Left hindlimb (tissue), 1 donor: ENCODE measurements at regions not wholly inside any gene's neighbourhood (a gene's known extent, or its start where the extent isn't known, plus 50 kb on each side); places are given as distances from the start of the nearest gene placed in this dataset.
A peak's percentile ranks its signal among the peaks of the same experiment; 100 is the strongest.
"Not testable (repeated sequence)": the region's sequence is repeated elsewhere in the genome, so short reads cannot be mapped to it uniquely, and the experiment has no call there.

Experiments used
- DNase-seq: peaks from one replicate; pipeline ENCODE4 v3.0.0-alpha.2; 2018

DNA sequence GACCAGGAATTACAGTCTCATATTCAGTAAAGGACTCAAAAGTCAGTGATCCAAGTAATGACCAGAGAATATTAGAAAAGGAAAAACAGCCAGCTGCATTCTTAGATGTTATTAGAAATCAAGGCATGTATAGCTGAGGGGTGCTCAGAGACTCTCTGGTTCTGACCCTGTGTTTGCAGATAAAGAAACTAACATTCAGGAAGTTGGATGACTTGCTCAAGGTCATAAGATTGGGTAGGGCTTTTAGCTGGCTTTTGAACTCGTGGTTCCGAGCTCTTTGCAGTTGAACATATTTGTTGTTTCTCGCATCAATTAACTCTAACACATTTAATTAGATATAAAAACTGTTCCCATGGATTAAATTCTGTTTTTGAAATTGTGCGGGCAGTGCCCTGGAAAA lies 62.5 kb upstream of the ENPP6 start:
- no peak for DNase-seq

- no peak for DNase-seq
Measured at GRCh38 chr4:184279496-184280061, 61.9 kb upstream of the ENPP6 start.

- DNase-seq, result not testable (repeated sequence)
Measured at GRCh38 chr4:184277769-184278168, 60.1 kb upstream of the ENPP6 start.

DNA sequence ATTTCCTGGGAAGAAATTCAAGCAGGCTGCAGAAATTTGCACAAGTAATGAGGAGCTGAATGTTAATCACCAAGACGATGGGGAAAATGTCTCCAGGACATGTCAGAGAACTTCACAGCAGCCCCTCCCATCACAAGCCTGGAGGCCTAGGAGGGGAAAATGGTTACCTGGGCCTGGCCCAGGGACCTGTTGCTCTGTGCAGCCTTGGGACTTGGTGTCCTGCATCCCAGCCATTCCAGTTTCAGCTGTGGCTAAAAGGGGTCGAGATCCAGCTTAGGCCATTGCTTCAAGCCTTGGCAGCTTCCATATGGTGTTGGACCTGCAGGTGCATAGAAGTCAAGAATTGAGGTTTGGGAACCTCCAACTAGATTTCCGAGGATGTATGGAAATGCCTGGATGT lies 59.3 kb upstream of the ENPP6 start:
- DNase-seq, result not testable (repeated sequence)

DNA sequence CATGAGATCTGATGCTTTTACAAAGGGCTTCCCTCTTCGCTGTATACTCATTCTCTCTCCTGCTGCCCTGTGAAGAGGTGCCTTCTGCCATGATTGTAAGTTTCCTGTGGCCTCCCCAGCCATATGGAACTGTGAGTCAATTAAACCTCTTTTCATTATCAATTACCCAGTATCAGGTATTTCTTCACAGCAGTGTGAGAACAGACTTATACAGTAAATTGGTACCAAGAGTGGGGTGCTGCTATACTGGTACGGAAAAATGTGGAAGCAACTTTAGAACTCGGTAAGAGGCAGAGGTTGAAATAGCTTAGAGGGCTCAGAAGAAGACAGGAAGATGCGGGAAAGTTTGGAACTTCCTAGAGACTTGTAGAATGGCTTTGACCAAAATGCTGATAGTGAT lies 58.7 kb upstream of the ENPP6 start:
- not testable (repeated sequence) for DNase-seq

GRCh38 chr4:184275766-184276165 lies 58.1 kb upstream of the ENPP6 start:
- no peak for DNase-seq

DNA sequence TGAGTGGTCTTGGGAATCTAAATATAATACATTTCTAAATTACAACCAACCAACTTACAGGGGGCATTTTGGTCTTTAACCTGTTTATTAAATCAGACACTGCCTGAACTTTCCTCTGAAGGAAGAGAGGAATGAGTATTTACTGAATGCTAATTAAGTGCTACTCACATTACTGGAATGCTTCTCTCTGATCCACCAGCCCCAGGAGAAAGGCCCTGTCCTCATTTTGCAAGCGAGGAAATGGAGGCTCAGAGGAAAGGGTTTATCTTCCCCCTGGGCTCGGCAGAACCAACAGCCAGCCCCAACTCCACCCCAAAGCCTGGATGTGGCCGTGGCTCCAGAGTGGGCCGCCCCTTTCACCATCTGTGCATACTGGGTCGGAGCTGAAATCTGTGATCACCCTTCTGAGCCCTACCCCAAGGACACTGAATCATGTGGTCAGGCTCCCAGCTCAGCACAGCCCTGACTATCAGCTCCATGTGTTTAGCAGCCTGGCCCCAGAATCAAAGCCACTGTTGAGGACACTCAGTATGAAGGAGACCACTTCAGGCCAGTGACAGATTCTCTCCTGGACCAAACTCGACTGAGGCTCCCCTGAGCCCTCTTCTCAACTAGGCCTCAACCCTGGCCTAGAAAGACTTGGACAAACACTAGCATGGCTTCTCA lies 56.7 kb upstream of the ENPP6 start:
- DNase-seq, result peak; percentile 52

DNA sequence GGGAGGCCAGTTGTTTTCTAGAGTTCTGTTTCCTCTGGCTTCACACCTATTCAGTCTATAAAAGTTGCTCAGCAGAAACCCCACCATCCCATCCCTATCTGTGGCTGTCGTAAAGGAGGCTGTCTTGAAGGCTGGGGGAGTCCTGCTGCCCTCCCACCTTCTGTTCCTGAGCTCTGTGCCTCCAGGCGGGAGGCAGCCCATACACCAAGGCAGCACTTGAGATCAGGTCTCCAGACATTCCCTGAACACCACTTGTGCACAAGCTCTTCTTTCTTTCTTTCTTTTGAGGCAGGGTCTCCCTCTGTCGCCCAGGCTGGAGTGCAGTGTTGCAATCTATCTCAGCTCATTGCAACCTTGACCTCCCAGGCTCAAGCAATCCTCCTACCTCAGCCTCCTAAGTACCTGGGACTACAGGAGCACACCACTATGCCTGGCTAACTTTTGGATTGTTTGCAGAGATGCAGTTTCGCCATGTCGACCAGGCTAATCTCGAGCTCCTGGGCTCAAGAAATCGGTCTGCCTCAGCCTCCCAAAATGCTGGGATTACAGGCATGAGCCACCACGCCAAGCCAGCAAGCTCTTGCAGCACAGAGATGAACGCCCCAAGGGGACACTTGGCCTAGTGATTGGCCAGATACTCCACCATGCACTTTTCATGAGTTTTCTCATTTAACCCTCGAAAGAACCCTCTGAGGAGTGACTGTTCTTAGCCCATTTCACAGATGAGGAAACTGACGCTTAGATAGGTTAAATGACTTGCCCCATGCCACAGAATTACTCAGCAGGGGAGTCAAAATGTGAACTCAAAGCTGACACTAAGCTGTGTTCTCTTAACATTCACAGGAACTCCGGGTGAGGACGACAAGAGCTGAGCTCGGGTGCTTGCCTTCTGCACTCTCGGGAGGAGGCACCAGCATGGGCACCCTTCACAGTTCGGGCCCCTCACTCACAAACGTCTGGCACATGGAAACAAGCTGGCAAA lies 55.8 kb upstream of the ENPP6 start:
- no peak for DNase-seq

GRCh38 chr4:184270808-184271413 lies 53.2 kb upstream of the ENPP6 start:
- no peak for DNase-seq

DNA sequence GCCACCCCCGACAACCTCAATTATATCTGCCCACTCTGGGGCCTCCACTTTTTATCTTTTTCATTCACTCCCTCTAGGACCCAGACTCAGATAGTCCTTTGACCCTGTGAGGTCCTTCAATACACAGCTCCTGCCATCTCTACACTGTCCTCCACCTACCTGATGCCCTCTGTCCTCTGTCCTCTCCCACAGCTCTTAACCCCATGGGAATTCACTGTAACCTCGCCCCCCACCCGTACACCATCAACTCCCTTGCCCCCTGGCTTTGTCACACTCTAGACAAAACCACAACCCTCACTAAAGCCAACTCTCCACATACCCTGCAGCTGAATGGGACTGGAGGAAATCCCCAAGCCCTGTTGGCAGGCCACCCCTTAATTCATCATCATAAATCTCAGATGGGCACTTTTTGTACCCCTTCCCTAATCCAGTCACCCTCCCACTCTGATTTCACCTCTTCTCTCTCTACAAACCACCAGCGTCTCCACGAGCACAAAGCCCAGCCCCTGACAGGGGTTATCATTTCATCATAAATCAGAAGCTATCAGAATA lies 52.3 kb upstream of the ENPP6 start:
- DNase-seq, result no peak

GRCh38 chr4:184268584-184269160 lies 51.0 kb upstream of the ENPP6 start:
- no peak for DNase-seq

DNA sequence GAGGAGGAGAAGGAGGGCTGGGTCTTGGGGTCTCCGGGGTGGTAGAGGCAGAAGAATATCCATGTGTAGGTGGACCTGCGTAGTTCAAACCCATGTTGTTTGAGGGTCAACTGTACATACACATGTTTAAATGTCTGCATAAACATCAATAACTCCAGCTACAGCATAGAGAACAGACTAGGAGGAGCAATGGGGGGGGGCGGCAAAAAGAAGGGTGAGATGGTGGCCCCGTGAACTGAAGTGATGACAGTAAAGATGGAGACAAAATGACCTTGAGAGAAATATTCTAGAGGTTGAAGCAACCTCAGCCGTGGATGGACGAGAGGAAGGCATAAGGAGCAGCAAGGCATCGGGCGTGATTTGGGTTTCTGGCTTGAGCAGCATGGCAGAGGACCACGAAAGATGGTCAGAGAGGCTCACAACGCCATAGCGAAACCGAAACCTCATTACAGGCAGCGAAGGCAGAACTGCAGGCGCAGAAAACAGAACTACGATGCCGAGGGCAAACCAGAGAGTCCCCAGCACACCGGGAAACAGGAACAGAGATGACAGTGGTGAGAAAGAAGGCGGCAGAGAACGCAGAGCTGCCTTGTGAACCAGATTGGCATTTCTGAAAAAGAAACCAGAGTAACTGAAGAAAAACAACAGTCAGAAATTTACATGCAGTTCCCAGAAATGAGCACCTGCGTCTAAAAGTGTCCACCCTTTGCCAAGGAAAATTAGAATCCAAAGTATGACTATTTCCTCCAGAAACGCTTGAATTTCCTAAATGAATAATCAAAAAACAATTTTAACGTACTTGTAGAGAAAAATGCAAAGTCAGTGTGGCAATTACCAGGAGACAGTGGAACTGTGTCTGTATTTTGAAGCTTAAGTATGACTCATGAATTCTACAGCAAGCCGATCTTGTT lies 50.3 kb upstream of the ENPP6 start:
- no peak for DNase-seq
